COLO668 (cell line): ENCODE measurements at regions not wholly inside any gene's neighbourhood (a gene's known extent, or its start where the extent isn't known, plus 50 kb on each side); places are given as distances from the start of the nearest gene placed in this dataset.

Experiments used
- DNase-seq: peaks from one replicate; lab custom pipeline; 2025; ENCODE audit not compliant: unreplicated experiment; lab: John Stamatoyannopoulos, UW

DNA sequence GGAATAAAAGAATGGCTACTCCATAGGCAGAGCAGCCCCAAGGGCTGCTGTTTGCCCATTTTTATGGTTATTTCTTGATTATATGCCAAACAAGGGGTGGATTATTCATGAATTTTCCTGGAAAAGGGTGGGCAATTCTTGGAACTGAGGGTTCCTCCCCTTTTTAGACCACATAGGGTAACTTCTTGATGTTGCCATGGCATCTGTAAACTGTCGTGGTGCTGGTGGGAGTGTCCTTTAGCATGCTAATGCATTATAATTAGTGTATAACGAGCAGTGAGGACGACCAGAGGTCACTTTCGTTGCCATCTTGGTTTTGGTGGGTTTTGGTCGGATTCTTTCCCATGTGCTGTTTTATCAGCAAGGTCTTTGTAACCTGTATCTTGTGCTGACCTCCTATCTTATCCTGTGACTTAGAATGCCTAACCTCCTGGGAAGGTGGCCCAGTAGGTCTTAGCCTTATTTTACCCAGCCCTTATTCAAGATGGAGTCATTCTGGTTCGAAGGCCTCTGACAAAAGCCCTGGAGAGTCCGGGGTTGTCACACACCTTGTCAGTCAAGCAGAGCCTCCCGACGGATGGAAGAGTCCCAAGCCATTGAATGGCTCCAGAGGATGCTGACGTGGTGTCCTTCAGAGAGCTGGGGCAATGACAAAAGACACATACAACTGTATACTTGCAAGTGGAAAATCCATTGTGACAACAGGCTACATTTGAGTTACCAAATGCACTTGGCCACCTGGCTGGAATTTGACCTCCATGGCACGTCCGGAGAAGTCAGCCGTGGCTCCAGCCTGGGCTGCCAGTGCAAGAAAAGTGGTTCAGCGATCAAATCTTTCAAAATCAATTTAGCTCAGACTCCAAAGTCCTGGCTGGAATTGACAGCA, 67.1 kb upstream of the CLINT1 start:
- no peak for DNase-seq

DNA sequence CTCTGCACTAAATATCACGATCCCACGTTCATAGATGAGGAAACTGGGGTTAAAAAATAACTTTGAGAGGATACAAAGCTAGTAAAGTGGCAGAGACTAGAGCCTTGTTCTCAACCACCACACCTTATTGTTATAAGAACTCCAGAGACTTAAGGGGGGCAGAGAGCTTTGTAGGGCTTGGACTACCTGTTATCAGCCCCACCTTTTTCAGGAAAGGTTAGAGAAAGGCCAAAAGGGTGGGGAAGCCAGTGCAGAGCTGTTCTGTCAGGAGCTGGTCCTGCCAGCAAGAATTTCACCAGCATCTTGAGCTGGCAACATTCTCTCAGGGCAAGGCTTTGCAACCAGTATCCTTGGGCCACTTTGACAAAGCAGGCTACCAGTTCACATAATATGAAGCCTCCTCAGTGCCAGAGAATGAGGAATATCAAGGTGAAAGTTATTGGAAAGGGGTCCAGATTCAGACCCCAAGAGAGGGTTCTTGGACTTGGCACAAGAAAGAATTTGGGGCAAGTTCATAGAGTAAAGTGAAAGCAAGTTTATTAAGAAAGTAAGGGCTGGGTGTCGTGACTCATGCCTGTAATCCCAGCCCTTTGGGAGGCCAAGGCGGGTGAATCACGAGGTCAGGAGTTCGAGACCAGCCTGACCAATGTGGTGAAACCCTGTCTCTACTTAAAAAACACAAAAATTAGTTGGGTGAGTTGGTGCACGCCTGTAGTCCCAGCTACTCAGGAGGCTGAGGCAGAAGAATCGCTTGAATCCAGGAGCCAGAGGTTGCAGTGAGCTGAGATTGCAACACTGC, 66.2 kb upstream of the CLINT1 start:
- no peak for DNase-seq

GRCh38 chr5:157924490-157924889, 65.5 kb upstream of the CLINT1 start:
- no peak for DNase-seq

DNA sequence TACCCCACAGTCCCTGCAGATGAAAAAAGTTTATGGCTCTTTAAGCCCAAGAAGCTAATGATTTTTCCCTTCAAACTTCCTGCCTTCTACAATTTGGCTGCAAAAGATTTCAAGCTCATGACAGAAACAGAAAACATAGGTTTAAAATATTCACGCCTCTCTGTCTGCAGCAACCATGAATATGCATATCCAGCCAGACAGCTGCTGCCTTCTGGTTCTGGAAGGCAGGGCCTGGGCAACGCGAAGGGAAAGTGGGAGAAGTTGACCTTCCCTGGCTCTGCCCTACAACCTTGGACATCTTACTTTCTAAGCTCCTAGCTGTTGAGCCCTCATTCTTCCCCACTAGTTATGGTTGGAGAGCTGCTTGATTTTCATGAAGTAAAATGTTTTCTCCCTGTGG, 64.8 kb upstream of the CLINT1 start:
- no peak for DNase-seq

DNA sequence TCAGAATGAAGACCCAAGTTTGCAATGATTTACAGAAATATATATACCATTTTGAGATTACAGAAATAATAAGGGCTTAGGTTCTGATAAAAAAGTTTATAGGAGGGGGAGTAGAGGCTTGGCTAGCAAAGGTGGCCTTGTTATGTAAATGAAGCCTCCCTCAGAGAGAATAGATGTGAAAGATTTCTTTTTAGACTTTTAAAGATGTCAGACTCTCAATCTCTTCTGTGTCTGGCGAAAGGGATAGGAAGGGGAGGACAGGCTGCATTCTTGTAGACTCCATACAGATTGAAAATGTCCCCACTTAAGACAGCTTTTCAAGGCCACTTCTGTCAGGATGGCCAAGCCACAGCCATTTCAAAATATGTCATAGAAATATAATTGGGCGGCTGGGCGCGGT, 63.1 kb upstream of the CLINT1 start:
- DNase-seq = no peak

DNA sequence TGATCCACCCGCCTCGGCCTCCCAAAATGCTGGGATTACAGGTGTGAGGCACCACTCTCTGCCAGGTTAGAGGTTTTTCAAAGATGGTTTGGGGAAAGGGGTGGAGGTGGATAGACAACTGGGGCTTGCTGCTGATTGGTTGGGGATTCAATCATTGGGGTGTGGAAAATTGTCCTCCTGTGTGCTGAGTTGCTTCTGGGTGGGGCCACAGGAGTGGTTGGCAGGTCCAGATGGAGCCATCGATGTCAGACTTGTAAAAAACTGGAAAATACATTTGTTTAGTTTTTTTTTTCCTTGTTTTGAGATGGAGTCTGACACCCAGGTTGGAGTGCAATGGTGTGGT, 61.9 kb upstream of the CLINT1 start:
- no peak for DNase-seq

DNA sequence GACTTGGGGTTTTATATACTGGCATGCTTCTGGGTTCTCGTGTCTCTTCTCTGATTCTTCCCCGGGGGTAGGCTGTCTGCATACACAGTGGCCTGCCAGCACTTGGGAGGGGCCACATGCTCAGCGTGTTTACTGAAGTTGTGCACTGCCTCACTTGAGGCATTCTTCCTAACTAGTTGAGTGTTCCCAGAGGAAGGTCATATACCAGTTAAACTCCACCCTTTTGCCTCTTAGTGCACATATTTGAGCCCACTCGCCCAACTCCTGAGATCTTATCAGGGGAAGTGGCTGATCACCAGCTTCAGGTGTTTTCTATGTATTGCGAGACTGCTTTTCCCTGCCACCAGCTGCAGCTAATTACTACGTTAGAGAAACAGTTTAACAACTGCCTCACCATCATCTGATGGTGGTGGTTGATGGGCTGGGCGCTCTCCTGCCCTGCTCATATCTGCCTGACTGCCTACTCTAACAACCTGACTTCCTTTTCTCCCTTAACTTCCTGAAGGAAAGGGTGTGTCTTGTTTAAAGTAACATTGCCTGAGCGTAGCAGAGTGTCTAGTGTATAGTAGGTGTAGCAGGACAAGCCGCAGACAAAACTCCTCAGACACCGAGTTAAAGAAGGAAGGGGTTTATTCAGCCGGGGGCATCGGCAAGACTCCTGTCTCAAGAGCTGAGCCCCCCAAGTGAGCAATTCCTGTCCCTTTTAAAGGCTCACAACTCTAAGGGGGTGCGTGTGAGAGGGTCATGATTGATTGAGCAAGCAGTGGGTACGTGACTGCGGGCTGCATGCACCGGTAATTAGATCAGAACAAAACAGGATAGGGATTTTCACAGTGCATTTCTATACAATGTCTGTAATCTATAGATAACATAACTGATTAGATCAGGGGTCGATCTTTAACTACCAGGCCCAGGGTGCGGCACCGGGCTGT, 60.1 kb upstream of the CLINT1 start:
- DNase-seq = no peak

DNA sequence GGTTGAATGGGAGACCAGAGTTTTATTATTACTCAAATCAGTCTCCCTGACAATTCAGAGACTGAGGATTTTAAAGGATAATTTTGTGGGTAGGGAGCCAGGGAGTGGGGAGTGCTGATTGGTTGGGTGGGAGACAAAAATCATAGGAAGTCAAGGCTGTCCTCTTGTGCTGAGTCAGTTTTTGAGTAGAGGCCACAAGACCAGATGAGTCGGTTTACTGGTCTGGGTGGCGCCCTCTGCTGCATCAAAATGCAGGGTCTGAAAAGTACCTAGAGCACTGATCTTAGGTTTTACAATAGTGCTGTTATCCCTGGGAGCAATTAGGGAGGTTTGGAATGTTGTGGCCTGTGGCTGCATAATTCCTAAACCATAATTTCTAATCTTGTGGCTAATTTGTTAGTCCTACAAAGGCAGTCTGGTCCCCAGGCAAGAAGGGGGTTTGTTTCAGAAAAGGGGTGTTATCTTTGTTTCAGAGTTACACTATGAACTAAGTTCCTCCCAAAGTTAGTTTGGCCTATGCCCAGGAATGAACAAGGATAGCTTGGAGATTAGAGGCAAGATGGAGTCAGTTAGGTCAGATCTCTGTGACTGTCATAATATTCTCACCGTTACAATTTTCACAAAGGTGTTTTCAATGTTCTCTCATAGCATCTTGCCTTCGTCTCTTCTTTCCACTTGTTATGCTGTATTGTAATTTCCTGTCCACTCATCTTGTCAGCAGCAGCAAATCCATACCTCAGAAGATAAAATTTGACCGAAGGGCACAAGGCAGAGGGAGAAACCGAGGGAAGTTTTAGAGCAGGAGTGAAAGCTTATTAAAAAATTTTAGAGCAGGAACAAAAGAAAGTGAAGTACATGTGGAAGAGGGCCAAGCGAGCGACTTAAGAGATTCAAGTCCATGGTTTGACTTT, 59.2 kb upstream of the CLINT1 start:
- DNase-seq = peak; percentile 49

DNA sequence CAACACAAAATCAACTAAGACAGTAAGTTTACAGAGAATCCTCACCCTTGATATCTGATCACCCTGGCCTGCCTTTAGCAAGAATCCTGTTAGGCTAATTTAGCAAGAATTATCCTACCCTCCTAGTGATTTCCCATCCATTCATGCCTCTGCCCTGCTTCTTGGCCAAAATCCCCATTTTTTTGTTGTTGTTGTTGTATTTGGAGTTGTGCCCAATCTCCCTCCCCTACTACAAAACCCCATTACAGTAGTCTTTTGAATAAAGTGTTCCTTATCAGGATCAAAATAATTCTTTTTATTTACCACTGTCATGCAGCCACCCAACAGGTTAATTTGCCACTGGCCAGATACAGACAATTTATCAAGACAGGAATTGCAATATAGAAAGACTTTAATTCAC, 58.5 kb upstream of the CLINT1 start:
- DNase-seq = no peak

DNA sequence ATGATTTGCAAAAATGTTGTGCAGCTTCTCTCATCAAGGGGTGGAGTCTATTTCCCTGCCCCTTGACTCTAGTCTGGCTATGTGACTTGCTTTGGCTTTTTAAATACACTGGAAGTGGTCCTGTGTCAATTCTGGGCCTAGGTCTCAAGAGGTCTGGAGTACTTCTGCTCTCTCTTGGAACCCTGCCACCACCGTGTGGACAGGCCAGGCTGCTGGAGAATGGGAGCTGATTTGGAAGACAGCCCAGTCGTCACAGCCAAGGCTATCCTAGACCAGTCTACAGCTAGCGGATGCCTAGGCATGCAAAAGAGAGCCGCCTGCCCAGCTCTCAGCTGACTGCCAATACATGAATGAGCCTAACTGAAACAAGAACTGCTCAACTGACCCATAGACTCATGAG, 56.7 kb upstream of the CLINT1 start:
- DNase-seq = peak; percentile 60

DNA sequence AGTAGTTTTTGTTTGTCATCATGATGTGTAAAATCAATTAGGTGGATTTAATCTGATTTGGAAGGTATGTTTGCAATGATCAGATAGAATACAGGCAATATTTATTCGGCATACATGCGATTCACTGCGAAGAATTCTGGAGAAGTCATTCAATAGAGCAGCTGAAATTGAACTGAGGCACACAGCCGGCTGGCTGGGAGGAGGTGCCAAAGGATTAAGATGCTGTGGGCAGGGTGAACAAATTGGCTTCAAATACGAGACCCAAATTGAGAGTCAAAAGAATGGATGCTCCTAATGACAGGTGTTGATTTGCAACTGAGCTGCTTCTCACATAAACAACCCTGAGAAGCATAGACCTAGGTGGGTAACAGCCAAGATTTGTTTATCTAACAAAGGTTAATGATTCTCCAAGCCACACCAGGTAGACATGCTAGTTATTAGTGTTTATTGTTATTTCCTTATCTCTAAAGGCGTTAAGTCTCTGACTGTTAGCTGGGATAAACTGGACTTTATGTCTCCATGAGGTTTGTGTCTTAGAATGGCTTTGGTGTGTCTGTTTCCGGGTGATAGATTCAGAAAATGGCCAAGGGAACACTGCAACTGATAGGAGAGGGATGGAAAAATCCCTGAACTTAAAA, 55.3 kb upstream of the CLINT1 start:
- peak; percentile 1 for DNase-seq

GRCh38 chr5:157913575-157913974, 54.6 kb upstream of the CLINT1 start:
- peak; percentile 18 for DNase-seq

GRCh38 chr5:157912621-157913325, 53.8 kb upstream of the CLINT1 start:
- DNase-seq = peak; percentile 63

DNA sequence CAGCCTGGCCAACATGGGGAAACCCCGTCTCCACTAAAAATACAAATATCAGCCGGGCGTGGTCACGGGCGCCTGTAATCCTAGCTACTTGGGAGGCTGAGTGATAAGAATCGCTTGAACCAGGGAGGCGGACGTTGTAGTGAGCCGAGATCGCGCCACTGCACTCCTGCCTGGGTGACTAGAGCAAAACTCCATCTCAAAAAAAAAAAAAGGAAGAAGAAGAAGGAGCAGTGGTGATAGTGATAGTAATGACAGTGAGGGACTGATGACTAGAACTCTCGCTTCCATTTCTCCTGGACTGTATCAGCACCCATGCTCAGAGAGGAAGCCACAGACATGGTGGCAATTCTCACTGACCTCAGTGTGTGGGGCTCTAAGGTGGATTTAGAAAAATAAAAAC, 52.6 kb upstream of the CLINT1 start:
- DNase-seq = no peak
